ENCODE measurements at regions not wholly inside any gene's neighbourhood (a gene's known extent, or its start where the extent isn't known, plus 50 kb on each side); places are given as distances from the start of the nearest gene placed in this dataset.

- no peak overlapping the region for H3K27ac ChIP-seq (ENCODE audit: low read length)
- intact Hi-C loops (cut with micrococcal nuclease), result no loop called here
- H3K36me3 Mint-ChIP-seq, result peaks cover 12% of the 10 kb centered on the region
- H3K27me3 ChIP-seq (ENCODE audit: control insufficient read depth, insufficient read depth, low read length), result no peaks in the 10 kb centered on the region
- peaks cover 5% of the 10 kb centered on the region in 2 donors for H3K4me1 Mint-ChIP-seq
- no peak overlapping the region for H3K4me3 ChIP-seq (ENCODE audit: low read length)
- no peaks in the 10 kb centered on the region for H3K36me3 ChIP-seq (ENCODE audit: control insufficient read depth, insufficient read depth, low read length)
- H3K4me1 ChIP-seq (ENCODE audit: control insufficient read depth, insufficient read depth, low read length), result peaks cover 9% of the 10 kb centered on the region
- H3K27me3 Mint-ChIP-seq (ENCODE audit: low read depth in 2 of 2), result no peaks in the 10 kb centered on the region
- H3K9me3 Mint-ChIP-seq, result peaks cover 5 to 6% of the 10 kb centered on the region in 2 donors
- WGBS (ENCODE audit: insufficient coverage), result 26% methylated on average over 3 of the region's 4 CpGs
- no peak for DNase-seq
- TF ChIP-seq, protein P1, sequence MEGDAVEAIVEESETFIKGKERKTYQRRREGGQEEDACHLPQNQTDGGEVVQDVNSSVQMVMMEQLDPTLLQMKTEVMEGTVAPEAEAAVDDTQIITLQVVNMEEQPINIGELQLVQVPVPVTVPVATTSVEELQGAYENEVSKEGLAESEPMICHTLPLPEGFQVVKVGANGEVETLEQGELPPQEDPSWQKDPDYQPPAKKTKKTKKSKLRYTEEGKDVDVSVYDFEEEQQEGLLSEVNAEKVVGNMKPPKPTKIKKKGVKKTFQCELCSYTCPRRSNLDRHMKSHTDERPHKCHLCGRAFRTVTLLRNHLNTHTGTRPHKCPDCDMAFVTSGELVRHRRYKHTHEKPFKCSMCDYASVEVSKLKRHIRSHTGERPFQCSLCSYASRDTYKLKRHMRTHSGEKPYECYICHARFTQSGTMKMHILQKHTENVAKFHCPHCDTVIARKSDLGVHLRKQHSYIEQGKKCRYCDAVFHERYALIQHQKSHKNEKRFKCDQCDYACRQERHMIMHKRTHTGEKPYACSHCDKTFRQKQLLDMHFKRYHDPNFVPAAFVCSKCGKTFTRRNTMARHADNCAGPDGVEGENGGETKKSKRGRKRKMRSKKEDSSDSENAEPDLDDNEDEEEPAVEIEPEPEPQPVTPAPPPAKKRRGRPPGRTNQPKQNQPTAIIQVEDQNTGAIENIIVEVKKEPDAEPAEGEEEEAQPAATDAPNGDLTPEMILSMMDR (IDR thresholded peaks at IDR 0.05), result no peak
- ATAC-seq, result no peak
- no peaks in the 10 kb centered on the region for H3K9me3 ChIP-seq (ENCODE audit: control insufficient read depth, insufficient read depth, low read length)
- no peak overlapping the region for H3K27ac Mint-ChIP-seq
- no peak overlapping the region for H3K4me3 Mint-ChIP-seq
These were observed 412.8 kb downstream of the CD83 start for GRCh38 chr6:14530385-14530784.

DNA sequence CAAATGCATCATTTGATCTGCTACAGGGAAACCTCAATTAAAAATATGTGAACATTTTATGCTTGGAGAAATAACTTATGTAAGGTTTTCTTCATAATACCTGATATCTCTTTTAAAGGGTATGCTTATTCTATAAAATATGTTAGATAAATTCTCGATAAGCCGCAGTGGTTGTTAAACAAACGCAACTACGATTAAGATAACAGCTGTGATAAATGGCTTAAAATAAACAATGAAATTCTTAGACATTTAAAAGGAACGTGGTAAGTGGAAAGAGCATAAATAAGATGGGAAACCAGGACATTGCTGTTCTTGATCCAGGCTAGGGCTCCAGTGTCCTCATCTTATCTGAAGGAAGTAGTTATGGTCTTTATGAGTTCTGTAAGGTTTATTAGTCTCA, 415.9 kb downstream of the CD83 start:
- intact Hi-C loops (cut with micrococcal nuclease), result no loop called here
- H3K4me3 Mint-ChIP-seq, result no peak overlapping the region
- H3K9me3 Mint-ChIP-seq, result no peaks in the 10 kb centered on the region
- H3K4me1 Mint-ChIP-seq, result peaks cover 5% of the 10 kb centered on the region in 2 donors
- Histone ChIP-seq H3K4me3 (ENCODE audit: low read length) (no peak overlapping the region), H3K27me3 (ENCODE audit: control insufficient read depth, insufficient read depth, low read length) (no peaks in the 10 kb centered on the region), H3K27ac (ENCODE audit: low read length) (no peak overlapping the region), H3K36me3 (ENCODE audit: control insufficient read depth, insufficient read depth, low read length) (no peaks in the 10 kb centered on the region), H3K4me1 (ENCODE audit: control insufficient read depth, insufficient read depth, low read length) (peaks cover 9% of the 10 kb centered on the region), H3K9me3 (ENCODE audit: control insufficient read depth, insufficient read depth, low read length) (no peaks in the 10 kb centered on the region)
- TF ChIP-seq, protein P1 (IDR thresholded peaks at IDR 0.05), result no peak
- WGBS (ENCODE audit: insufficient coverage), result 90% methylated on average over 5 of the region's 5 CpGs
- ATAC-seq (no peak), DNase-seq (no peak)
- H3K27ac Mint-ChIP-seq, result no peak overlapping the region
- no peaks in the 10 kb centered on the region for H3K27me3 Mint-ChIP-seq (ENCODE audit: low read depth in 2 of 2)
- H3K36me3 Mint-ChIP-seq, result no peaks in the 10 kb centered on the region

DNA sequence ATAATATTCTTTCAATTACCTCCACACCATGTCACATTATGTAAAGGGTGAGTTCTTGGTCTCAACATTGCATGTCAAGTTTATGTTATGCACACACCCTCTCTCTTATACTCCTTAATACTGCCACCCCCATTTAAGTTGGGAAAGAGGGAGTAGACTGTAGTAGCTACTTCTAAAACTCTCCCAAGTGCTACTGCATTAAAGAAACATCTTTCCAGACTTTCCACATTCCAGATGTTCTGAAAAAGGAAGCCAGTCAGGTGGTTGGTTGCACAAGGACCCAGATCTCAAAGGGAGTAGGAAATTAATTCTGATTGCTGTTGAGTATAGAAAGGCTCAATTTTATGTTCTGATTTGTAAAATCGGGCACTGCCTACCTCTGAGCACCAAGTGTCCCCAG, 419.5 kb downstream of the CD83 start:
- TF ChIP-seq, protein P1 (IDR thresholded peaks at IDR 0.05), result no peak
- peaks cover 0 to 3% of the 10 kb centered on the region in 2 donors for H3K27me3 Mint-ChIP-seq (ENCODE audit: low read depth in 2 of 2)
- Histone ChIP-seq H3K9me3 (ENCODE audit: control insufficient read depth, insufficient read depth, low read length) (no peaks in the 10 kb centered on the region), H3K4me3 (ENCODE audit: low read length) (no peak overlapping the region), H3K4me1 (ENCODE audit: control insufficient read depth, insufficient read depth, low read length) (peaks cover under 1% of the 10 kb centered on the region), H3K27ac (ENCODE audit: low read length) (no peak overlapping the region), H3K27me3 (ENCODE audit: control insufficient read depth, insufficient read depth, low read length) (no peaks in the 10 kb centered on the region), H3K36me3 (ENCODE audit: control insufficient read depth, insufficient read depth, low read length) (no peaks in the 10 kb centered on the region)
- H3K27ac Mint-ChIP-seq, result no peak overlapping the region
- DNase-seq (no peak), ATAC-seq (no peak)
- no peak overlapping the region for H3K4me3 Mint-ChIP-seq
- intact Hi-C loops (cut with micrococcal nuclease), result no loop called here
- H3K36me3 Mint-ChIP-seq, result no peaks in the 10 kb centered on the region
- WGBS (ENCODE audit: insufficient coverage), result 91% methylated on average over 1 of the region's 1 CpG
- peaks cover 8 to 9% of the 10 kb centered on the region in 2 donors for H3K4me1 Mint-ChIP-seq
- H3K9me3 Mint-ChIP-seq, result no peaks in the 10 kb centered on the region

- Histone ChIP-seq H3K27me3 (ENCODE audit: control insufficient read depth, insufficient read depth, low read length) (no peaks in the 10 kb centered on the region), H3K36me3 (ENCODE audit: control insufficient read depth, insufficient read depth, low read length) (no peaks in the 10 kb centered on the region), H3K4me3 (ENCODE audit: low read length) (no peak overlapping the region), H3K4me1 (ENCODE audit: control insufficient read depth, insufficient read depth, low read length) (peaks cover 4% of the 10 kb centered on the region), H3K9me3 (ENCODE audit: control insufficient read depth, insufficient read depth, low read length) (no peaks in the 10 kb centered on the region), H3K27ac (ENCODE audit: low read length) (no peak overlapping the region)
- H3K27me3 Mint-ChIP-seq (ENCODE audit: low read depth in 2 of 2), result peaks cover 0 to 7% of the 10 kb centered on the region in 2 donors
- WGBS (ENCODE audit: insufficient coverage), result 65% methylated on average over 5 of the region's 5 CpGs
- no peak overlapping the region for H3K4me3 Mint-ChIP-seq
- no peaks in the 10 kb centered on the region for H3K36me3 Mint-ChIP-seq
- TF ChIP-seq, protein P1 (IDR thresholded peaks at IDR 0.05), result no peak
- no peak for DNase-seq
- ATAC-seq, result no peak
- H3K9me3 Mint-ChIP-seq, result no peaks in the 10 kb centered on the region
- intact Hi-C loops (cut with micrococcal nuclease), result no loop called here
- H3K27ac Mint-ChIP-seq, result no peak overlapping the region
- peaks cover 12% of the 10 kb centered on the region in 2 donors for H3K4me1 Mint-ChIP-seq
These were observed 422.7 kb downstream of the CD83 start for GRCh38 chr6:14540276-14540675.
